ENCODE measurements at regions not wholly inside any gene's neighbourhood (a gene's known extent, or its start where the extent isn't known, plus 50 kb on each side); places are given as distances from the start of the nearest gene placed in this dataset.

DNA sequence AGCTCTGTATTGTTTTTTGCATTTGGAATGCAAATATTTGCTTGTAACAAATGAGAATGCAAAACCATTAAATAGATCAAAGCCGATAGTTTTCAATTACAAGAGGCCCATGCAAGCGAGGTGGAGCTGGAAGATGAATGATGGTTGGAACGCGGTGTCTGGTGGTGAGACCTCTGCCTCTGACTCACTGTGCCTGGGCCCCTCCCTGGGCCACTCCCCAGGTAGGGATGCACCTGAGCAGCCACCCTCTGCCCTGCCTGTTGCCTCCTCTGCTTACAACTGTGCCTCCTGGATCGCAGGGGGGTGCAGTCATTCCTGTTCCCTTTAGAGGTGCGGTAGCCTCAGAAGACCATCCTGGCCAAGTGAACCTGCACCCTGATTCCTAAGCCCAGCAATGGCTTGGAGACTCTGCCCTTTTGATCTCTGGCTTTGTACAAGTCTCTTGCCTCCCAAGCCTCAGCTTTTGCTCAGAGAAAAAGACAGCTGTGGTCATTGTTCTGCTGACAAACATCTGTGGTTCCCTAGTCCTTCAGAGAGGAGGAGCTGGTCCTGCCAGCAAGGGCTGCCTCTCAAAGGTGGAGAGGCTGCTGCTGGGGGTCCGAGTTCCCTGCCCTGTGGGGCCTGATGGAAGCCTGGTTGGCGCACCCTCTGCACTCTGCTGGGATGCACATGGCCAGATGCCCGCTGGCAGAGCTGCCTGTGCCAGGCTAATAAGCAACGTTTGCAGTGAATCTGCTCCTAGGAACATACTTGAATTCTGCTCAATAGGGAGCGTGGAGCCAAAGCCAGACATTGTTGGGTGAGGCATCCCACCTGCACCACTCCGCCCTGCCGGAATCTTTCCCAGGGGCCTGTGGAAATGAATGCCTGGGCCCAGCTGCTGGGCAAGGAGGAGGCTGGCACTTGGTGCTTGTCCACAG is 126.3 kb upstream of the TCERG1L start:
- TF ChIP-seq CTCF (IDR thresholded peaks at IDR 0.05) (no peak), POLR2AphosphoS5 (IDR thresholded peaks at IDR 0.05) (no peak), POLR2A (IDR thresholded peaks at IDR 0.05) (no peak), EP300 (IDR thresholded peaks at IDR 0.05) (no peak)

Data from suprapubic skin (tissue), 4 donors.